Keratinocyte (primary cell): ENCODE measurements at regions not wholly inside any gene's neighbourhood (a gene's known extent, or its start where the extent isn't known, plus 50 kb on each side); places are given as distances from the start of the nearest gene placed in this dataset.

Experiments used
- DNase-seq: peaks from one replicate; pipeline ENCODE4 v3.0.0-alpha.2; 2011; ENCODE audit warnings: low read depth, missing footprints, low spot score
- FAIRE-seq: peaks from 2 replicates; lab custom pipeline; 2011; peaks lifted over from hg19 to GRCh38; lab: Jason Lieb, UNC
- H2AFZ ChIP-seq: 2 replicates; pipeline ENCODE4 v1.6.0; 2012; ENCODE audit warnings: low read length, control low read depth, inconsistent platforms; ENCODE audit not compliant: control insufficient read depth
- H3K27ac ChIP-seq: 2 replicates; pipeline ENCODE4 v1.5.1; 2011; ENCODE audit warnings: low read length; ENCODE audit not compliant: control insufficient read depth, insufficient read depth
- H3K27me3 ChIP-seq: 3 replicates; pipeline ENCODE4 v1.6.0; 2011; ENCODE audit warnings: low read length; ENCODE audit not compliant: control insufficient read depth, insufficient read depth; ENCODE audit errors: extremely low read depth
- H3K36me3 ChIP-seq, 2 experiments: 2 replicates in 1 of 2; 3 replicates in 1 of 2; pipeline ENCODE4 v1.5.1; 2011; ENCODE audit warnings: low read length in 2 of 2, mild to moderate bottlenecking in 1 of 2; ENCODE audit not compliant: control insufficient read depth in 2 of 2, insufficient read depth in 2 of 2; ENCODE audit errors: extremely low read depth in 1 of 2
- H3K4me1 ChIP-seq: 3 replicates; pipeline ENCODE4 v1.5.1; 2011; ENCODE audit warnings: low read length; ENCODE audit not compliant: control insufficient read depth, insufficient read depth; ENCODE audit errors: extremely low read depth
- H3K4me2 ChIP-seq: 3 replicates; pipeline ENCODE4 v1.6.0; 2011; ENCODE audit warnings: low read depth, low read length; ENCODE audit not compliant: control insufficient read depth, insufficient read depth; ENCODE audit errors: extremely low read depth
- H3K4me3 ChIP-seq, 3 experiments: fragments of 200-600 bp in 1 of 3; sonication (generic) in 1 of 3; 2 replicates in 2 of 3; 3 replicates in 1 of 3; pipeline ENCODE4 v1.5.1; 2011 to 2016; ENCODE audit warnings: low read length in 3 of 3, mild to moderate bottlenecking in 3 of 3, control low read depth in 2 of 3, inconsistent platforms in 1 of 3, low read depth in 1 of 3, mixed read lengths in 1 of 3, mixed run types in 1 of 3, moderate library complexity in 1 of 3; ENCODE audit not compliant: control insufficient read depth in 2 of 3, insufficient read depth in 2 of 3; ENCODE audit errors: extremely low read depth in 1 of 3
- H3K79me2 ChIP-seq: 2 replicates; pipeline ENCODE4 v1.6.0; 2012; ENCODE audit warnings: low read length; ENCODE audit not compliant: control insufficient read depth, insufficient read depth
- H3K9ac ChIP-seq: 3 replicates; pipeline ENCODE4 v1.6.0; 2011; ENCODE audit warnings: low read length; ENCODE audit not compliant: control insufficient read depth, insufficient read depth; ENCODE audit errors: extremely low read depth
- H3K9me1 ChIP-seq: 3 replicates; pipeline ENCODE4 v1.6.0; 2011; ENCODE audit warnings: low read length; ENCODE audit not compliant: control insufficient read depth, insufficient read depth; ENCODE audit errors: extremely low read depth
- H3K9me3 ChIP-seq: 2 replicates; pipeline ENCODE4 v1.5.1; 2012; ENCODE audit warnings: low read depth, low read length; ENCODE audit not compliant: control insufficient read depth
- H4K20me1 ChIP-seq: 3 replicates; pipeline ENCODE4 v1.6.0; 2011; ENCODE audit warnings: low read length; ENCODE audit not compliant: control insufficient read depth, insufficient read depth; ENCODE audit errors: extremely low read depth
- CTCF ChIP-seq, 3 experiments: IDR thresholded peaks in 1 of 3; conservative IDR thresholded peaks in 1 of 3; optimal IDR thresholded peaks in 1 of 3; 2 replicates in 2 of 3; 3 replicates in 1 of 3; pipeline versions ENCODE3 to v1.5.1; 2011; ENCODE audit warnings: low read length in 3 of 3, mild to moderate bottlenecking in 3 of 3, moderate library complexity in 2 of 3, control low read depth in 1 of 3, inconsistent platforms in 1 of 3; ENCODE audit not compliant: insufficient read depth in 2 of 3; ENCODE audit errors: extremely low read depth in 1 of 3
- EZH2 ChIP-seq: IDR thresholded peaks from one replicate; pipeline ENCODE4 v1.6.1; 2012; ENCODE audit warnings: inconsistent platforms, mild to moderate bottlenecking, low read length, moderate library complexity
- dilution Hi-C: fragments of 300-500 bp; cut with MboI; formaldehyde crosslinking; loops from one replicate; pipeline ENCODE4 v1.7.0; 2020; ENCODE audit warnings: low sequenced_read_pairs; ENCODE audit not compliant: extremely low pct_ligation_motif_present

- H3K4me3 ChIP-seq, result no peak overlapping the region
- H3K27ac ChIP-seq, result no peak overlapping the region
- H2AFZ ChIP-seq, result no peak overlapping the region
- no peak overlapping the region for H3K9ac ChIP-seq
- no peaks in the 10 kb centered on the region for H3K9me1 ChIP-seq
- H3K9me3 ChIP-seq, result no peaks in the 10 kb centered on the region
- FAIRE-seq (no peak), DNase-seq (no peak)
- H4K20me1 ChIP-seq, result no peaks in the 10 kb centered on the region
- no peak overlapping the region for H3K4me2 ChIP-seq
- H3K27me3 ChIP-seq, result no peaks in the 10 kb centered on the region
- no peaks in the 10 kb centered on the region for H3K36me3 ChIP-seq
- no peak for TF ChIP-seq CTCF (optimal IDR thresholded peaks at IDR 0.05 in 1 of 3, IDR thresholded peaks at IDR 0.05 in 1 of 3, conservative IDR thresholded peaks at IDR 0.05 in 1 of 3; ENCODE audit: extremely low read depth in 1 of 3, insufficient read depth in 2 of 3, low read length in 3 of 3)
- no peaks in the 10 kb centered on the region for H3K79me2 ChIP-seq
- no peaks in the 10 kb centered on the region for H3K4me1 ChIP-seq
- dilution Hi-C loops, result no loop called here
Observed at GRCh38 chr2:194060269-194060668, 1596.8 kb upstream of the SLC39A10 start.

DNA sequence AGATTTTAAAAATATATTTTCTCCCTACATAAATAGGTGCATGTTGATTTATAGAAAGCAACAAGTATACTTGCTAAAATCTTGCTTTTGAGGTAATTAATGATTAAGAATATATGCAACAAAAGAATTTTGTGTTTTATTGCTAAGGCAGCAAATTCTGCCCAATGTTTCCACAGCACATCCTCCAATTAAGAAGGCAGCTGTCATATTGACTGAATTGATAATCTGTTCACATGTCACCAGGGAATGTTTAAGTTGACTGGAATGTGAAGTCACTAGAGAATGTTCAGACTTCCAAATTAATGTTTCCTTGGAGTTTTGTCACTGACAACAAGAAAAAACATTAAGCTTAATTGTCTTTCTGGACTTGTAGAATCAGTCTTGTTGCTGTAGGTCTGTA is 1602.7 kb upstream of the SLC39A10 start:
- TF ChIP-seq CTCF (optimal IDR thresholded peaks at IDR 0.05 in 1 of 3, IDR thresholded peaks at IDR 0.05 in 1 of 3, conservative IDR thresholded peaks at IDR 0.05 in 1 of 3; ENCODE audit: extremely low read depth in 1 of 3, insufficient read depth in 2 of 3, low read length in 3 of 3) (no peak), EZH2 (no peak)
- FAIRE-seq, result no peak
- dilution Hi-C loops, result no loop called here

More for the DNA sequence above, 1602.7 kb upstream of the SLC39A10 start:
- Histone ChIP-seq H3K36me3 (no peaks in the 10 kb centered on the region), H3K27me3 (no peaks in the 10 kb centered on the region), H3K9me3 (no peaks in the 10 kb centered on the region), H3K4me1 (no peaks in the 10 kb centered on the region), H4K20me1 (no peaks in the 10 kb centered on the region), H3K9ac (no peak overlapping the region), H3K79me2 (no peaks in the 10 kb centered on the region), H3K27ac (no peak overlapping the region), H3K9me1 (no peaks in the 10 kb centered on the region), H3K4me2 (no peak overlapping the region), H2AFZ (no peak overlapping the region), H3K4me3 (no peak overlapping the region)
- DNase-seq, result no peak
